ENCODE measurements at regions not wholly inside any gene's neighbourhood (a gene's known extent, or its start where the extent isn't known, plus 50 kb on each side); places are given as distances from the start of the nearest gene placed in this dataset.

GRCh38 chr1:218164111-218164929, 120.8 kb upstream of the RRP15 start:
- TF ChIP-seq CTCF (IDR thresholded peaks at IDR 0.05; ENCODE audit: low read depth, low read length) = no peak
- no peak for DNase-seq (ENCODE audit: extremely low read depth, low read depth)

- TF ChIP-seq CTCF (IDR thresholded peaks at IDR 0.05; ENCODE audit: low read depth, low read length) = no peak
- DNase-seq (ENCODE audit: extremely low read depth, low read depth) = no peak
Measured at GRCh38 chr1:218164930-218165700, 120.0 kb upstream of the RRP15 start.

- DNase-seq (ENCODE audit: extremely low read depth, low read depth) = no peak
- no peak for TF ChIP-seq CTCF (IDR thresholded peaks at IDR 0.05; ENCODE audit: low read depth, low read length)
Measured at GRCh38 chr1:218165701-218166114, 119.4 kb upstream of the RRP15 start.

GRCh38 chr1:218166268-218166945, 118.7 kb upstream of the RRP15 start:
- no peak for DNase-seq (ENCODE audit: extremely low read depth, low read depth)
- TF ChIP-seq CTCF (IDR thresholded peaks at IDR 0.05; ENCODE audit: low read depth, low read length) = no peak

GRCh38 chr1:218171302-218171893, 113.7 kb upstream of the RRP15 start:
- peak; percentile 84 for TF ChIP-seq CTCF (IDR thresholded peaks at IDR 0.05; ENCODE audit: low read depth, low read length)
- DNase-seq (ENCODE audit: extremely low read depth, low read depth) = peak; percentile 2

- no peak for DNase-seq (ENCODE audit: extremely low read depth, low read depth)
- no peak for TF ChIP-seq CTCF (IDR thresholded peaks at IDR 0.05; ENCODE audit: low read depth, low read length)
Measured at GRCh38 chr1:218182455-218182854, 102.6 kb upstream of the RRP15 start.
